ENCODE measurements at regions not wholly inside any gene's neighbourhood (a gene's known extent, or its start where the extent isn't known, plus 50 kb on each side); places are given as distances from the start of the nearest gene placed in this dataset.
A peak's percentile ranks its signal among the peaks of the same experiment; 100 is the strongest.

GRCh38 chr10:50997461-50997860 lies 76.8 kb upstream of the PRKG1 start:
- TF ChIP-seq ZFP30 (CRISPR knock-in tag; IDR thresholded peaks at IDR 0.05) (no peak), ISL1 (CRISPR knock-in tag; IDR thresholded peaks at IDR 0.05) (peak; percentile 57), TCF4 (CRISPR knock-in tag; IDR thresholded peaks at IDR 0.05; ENCODE audit: borderline replicate concordance) (0 out of 2 replicates have a peak, but pooled peaks have one; percentile 12), BACH2 (CRISPR knock-in tag; IDR thresholded peaks at IDR 0.05; ENCODE audit: borderline replicate concordance) (no peak)
- ATAC-seq: no peak

GRCh38 chr10:50999163-50999562 lies 75.1 kb upstream of the PRKG1 start:
- TF ChIP-seq, protein P1, sequence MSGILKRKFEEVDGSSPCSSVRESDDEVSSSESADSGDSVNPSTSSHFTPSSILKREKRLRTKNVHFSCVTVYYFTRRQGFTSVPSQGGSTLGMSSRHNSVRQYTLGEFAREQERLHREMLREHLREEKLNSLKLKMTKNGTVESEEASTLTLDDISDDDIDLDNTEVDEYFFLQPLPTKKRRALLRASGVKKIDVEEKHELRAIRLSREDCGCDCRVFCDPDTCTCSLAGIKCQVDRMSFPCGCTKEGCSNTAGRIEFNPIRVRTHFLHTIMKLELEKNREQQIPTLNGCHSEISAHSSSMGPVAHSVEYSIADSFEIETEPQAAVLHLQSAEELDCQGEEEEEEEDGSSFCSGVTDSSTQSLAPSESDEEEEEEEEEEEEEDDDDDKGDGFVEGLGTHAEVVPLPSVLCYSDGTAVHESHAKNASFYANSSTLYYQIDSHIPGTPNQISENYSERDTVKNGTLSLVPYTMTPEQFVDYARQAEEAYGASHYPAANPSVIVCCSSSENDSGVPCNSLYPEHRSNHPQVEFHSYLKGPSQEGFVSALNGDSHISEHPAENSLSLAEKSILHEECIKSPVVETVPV (CRISPR knock-in tag; IDR thresholded peaks at IDR 0.05): no peak
- TF ChIP-seq POU6F1 (CRISPR knock-in tag; IDR thresholded peaks at IDR 0.05; ENCODE audit: borderline replicate concordance, low read depth): no peak
- no peak for TF ChIP-seq SNAI2 (CRISPR knock-in tag; IDR thresholded peaks at IDR 0.05)
- no peak for TF ChIP-seq ZNF565 (CRISPR knock-in tag; conservative IDR thresholded peaks at IDR 0.05; ENCODE audit: low read depth)
- TF ChIP-seq PPARA (CRISPR knock-in tag; IDR thresholded peaks at IDR 0.05; ENCODE audit: borderline replicate concordance): no peak
- TF ChIP-seq ZFP30 (CRISPR knock-in tag; IDR thresholded peaks at IDR 0.05): no peak
- TF ChIP-seq ZC3H10 (CRISPR knock-in tag; IDR thresholded peaks at IDR 0.05): no peak
- no peak for TF ChIP-seq OSR1 (CRISPR knock-in tag; IDR thresholded peaks at IDR 0.05)
- TF ChIP-seq ISL1 (CRISPR knock-in tag; IDR thresholded peaks at IDR 0.05): no peak
- TF ChIP-seq BACH2 (CRISPR knock-in tag; IDR thresholded peaks at IDR 0.05; ENCODE audit: borderline replicate concordance): no peak
- no peak for TF ChIP-seq ESRRG (CRISPR knock-in tag; IDR thresholded peaks at IDR 0.05)
- TF ChIP-seq TOX (CRISPR knock-in tag; IDR thresholded peaks at IDR 0.05; ENCODE audit: borderline replicate concordance): no peak
- TF ChIP-seq ARNTL (CRISPR knock-in tag; IDR thresholded peaks at IDR 0.05; ENCODE audit: borderline replicate concordance, low read depth): no peak
- TF ChIP-seq RARB (CRISPR knock-in tag; IDR thresholded peaks at IDR 0.05): no peak
- no peak for TF ChIP-seq GLIS3 (CRISPR knock-in tag; IDR thresholded peaks at IDR 0.05)
- no peak for TF ChIP-seq ZNF70 (CRISPR knock-in tag; IDR thresholded peaks at IDR 0.05)
- TF ChIP-seq TCF4 (CRISPR knock-in tag; IDR thresholded peaks at IDR 0.05; ENCODE audit: borderline replicate concordance): no peak
- no peak for TF ChIP-seq ZFP3 (CRISPR knock-in tag; IDR thresholded peaks at IDR 0.05)
- no peak for ATAC-seq

- no peak; the same call in 2 of the 3 replicates for ATAC-seq
- TF ChIP-seq ZC3H10 (CRISPR knock-in tag; IDR thresholded peaks at IDR 0.05) (no peak), ZNF565 (CRISPR knock-in tag; conservative IDR thresholded peaks at IDR 0.05; ENCODE audit: low read depth) (no peak), ZNF8 (CRISPR knock-in tag; IDR thresholded peaks at IDR 0.05) (no peak), SNAI2 (CRISPR knock-in tag; IDR thresholded peaks at IDR 0.05) (no peak), ISL1 (CRISPR knock-in tag; IDR thresholded peaks at IDR 0.05) (no peak), ZFP30 (CRISPR knock-in tag; IDR thresholded peaks at IDR 0.05) (no peak), TCF4 (CRISPR knock-in tag; IDR thresholded peaks at IDR 0.05; ENCODE audit: borderline replicate concordance) (no peak), ZNF70 (CRISPR knock-in tag; IDR thresholded peaks at IDR 0.05) (no peak), ESRRG (CRISPR knock-in tag; IDR thresholded peaks at IDR 0.05) (no peak), BACH2 (CRISPR knock-in tag; IDR thresholded peaks at IDR 0.05; ENCODE audit: borderline replicate concordance) (no peak), POU6F1 (CRISPR knock-in tag; IDR thresholded peaks at IDR 0.05; ENCODE audit: borderline replicate concordance, low read depth) (no peak), GLIS3 (CRISPR knock-in tag; IDR thresholded peaks at IDR 0.05) (no peak), PPARA (CRISPR knock-in tag; IDR thresholded peaks at IDR 0.05; ENCODE audit: borderline replicate concordance) (no peak), TOX (CRISPR knock-in tag; IDR thresholded peaks at IDR 0.05; ENCODE audit: borderline replicate concordance) (no peak), OSR1 (CRISPR knock-in tag; IDR thresholded peaks at IDR 0.05) (no peak)
- TF ChIP-seq, protein P2, sequence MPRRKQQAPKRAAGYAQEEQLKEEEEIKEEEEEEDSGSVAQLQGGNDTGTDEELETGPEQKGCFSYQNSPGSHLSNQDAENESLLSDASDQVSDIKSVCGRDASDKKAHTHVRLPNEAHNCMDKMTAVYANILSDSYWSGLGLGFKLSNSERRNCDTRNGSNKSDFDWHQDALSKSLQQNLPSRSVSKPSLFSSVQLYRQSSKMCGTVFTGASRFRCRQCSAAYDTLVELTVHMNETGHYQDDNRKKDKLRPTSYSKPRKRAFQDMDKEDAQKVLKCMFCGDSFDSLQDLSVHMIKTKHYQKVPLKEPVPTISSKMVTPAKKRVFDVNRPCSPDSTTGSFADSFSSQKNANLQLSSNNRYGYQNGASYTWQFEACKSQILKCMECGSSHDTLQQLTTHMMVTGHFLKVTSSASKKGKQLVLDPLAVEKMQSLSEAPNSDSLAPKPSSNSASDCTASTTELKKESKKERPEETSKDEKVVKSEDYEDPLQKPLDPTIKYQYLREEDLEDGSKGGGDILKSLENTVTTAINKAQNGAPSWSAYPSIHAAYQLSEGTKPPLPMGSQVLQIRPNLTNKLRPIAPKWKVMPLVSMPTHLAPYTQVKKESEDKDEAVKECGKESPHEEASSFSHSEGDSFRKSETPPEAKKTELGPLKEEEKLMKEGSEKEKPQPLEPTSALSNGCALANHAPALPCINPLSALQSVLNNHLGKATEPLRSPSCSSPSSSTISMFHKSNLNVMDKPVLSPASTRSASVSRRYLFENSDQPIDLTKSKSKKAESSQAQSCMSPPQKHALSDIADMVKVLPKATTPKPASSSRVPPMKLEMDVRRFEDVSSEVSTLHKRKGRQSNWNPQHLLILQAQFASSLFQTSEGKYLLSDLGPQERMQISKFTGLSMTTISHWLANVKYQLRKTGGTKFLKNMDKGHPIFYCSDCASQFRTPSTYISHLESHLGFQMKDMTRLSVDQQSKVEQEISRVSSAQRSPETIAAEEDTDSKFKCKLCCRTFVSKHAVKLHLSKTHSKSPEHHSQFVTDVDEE (CRISPR knock-in tag; IDR thresholded peaks at IDR 0.05): no peak
These were observed 74.1 kb upstream of the PRKG1 start for GRCh38 chr10:51000164-51000563.

Measured in SK-N-SH treated with all-trans-retinoic acid at 6 μM for 48 hours (cell line).